Stomach (tissue), 4 donors: ENCODE measurements at regions not wholly inside any gene's neighbourhood (a gene's known extent, or its start where the extent isn't known, plus 50 kb on each side); places are given as distances from the start of the nearest gene placed in this dataset.

Experiments
- CTCF ChIP-seq, 7 experiments: fragments of 450-650 bp in 4 of 7; fragments of 200-600 bp in 3 of 7; sonication (generic) in 3 of 7; IDR thresholded peaks; one replicate each; pipeline ENCODE4 v1.5.1; 2016 to 2019; ENCODE audit warnings: antibody characterized with exemption in 7 of 7, control low read depth in 2 of 7, mild to moderate bottlenecking in 1 of 7
- EP300 ChIP-seq: sonication (generic); formaldehyde crosslinking; IDR thresholded peaks from one replicate; pipeline ENCODE4 v1.6.1; 2017; ENCODE audit warnings: antibody characterized with exemption
- POLR2A ChIP-seq, 4 donors: fragments of 450-650 bp; IDR thresholded peaks; one replicate each; pipeline ENCODE4 v1.6.1; 2016; ENCODE audit warnings: antibody characterized with exemption in 4 of 4, control low read depth in 2 of 4, mild to moderate bottlenecking in 1 of 4, moderate library complexity in 1 of 4

GRCh38 chr12:111240374-111240773, 128.5 kb downstream of the PHETA1 start:
- no peak for TF ChIP-seq CTCF (IDR thresholded peaks at IDR 0.05)
- TF ChIP-seq EP300: no peak
- TF ChIP-seq POLR2A (IDR thresholded peaks at IDR 0.05): no peak
